Neuron (in vitro differentiated cells): ENCODE measurements at regions not wholly inside any gene's neighbourhood (a gene's known extent, or its start where the extent isn't known, plus 50 kb on each side); places are given as distances from the start of the nearest gene placed in this dataset.

Source experiments
- H2AFZ ChIP-seq: one replicate; pipeline ENCODE4 v1.6.1; 2013; ENCODE audit warnings: low read depth, mild to moderate bottlenecking, inconsistent platforms, low read length, moderate library complexity
- H3K27me3 ChIP-seq: one replicate; pipeline ENCODE4 v1.6.1; 2013; ENCODE audit warnings: low read length; ENCODE audit not compliant: insufficient read depth
- H3K36me3 ChIP-seq: one replicate; pipeline ENCODE4 v1.6.1; 2013; ENCODE audit warnings: low read length; ENCODE audit not compliant: insufficient read depth
- H3K4me1 ChIP-seq: one replicate; pipeline ENCODE4 v1.6.1; 2013; ENCODE audit warnings: low read length; ENCODE audit not compliant: insufficient read depth
- H3K4me3 ChIP-seq: 2 replicates; pipeline ENCODE4 v1.5.1; 2013; ENCODE audit warnings: mild to moderate bottlenecking, low read length, moderate library complexity
- H3K9me3 ChIP-seq: one replicate; pipeline ENCODE4 v1.6.1; 2013; ENCODE audit warnings: low read length

GRCh38 chr1:70874818-70875217 lies 172.8 kb downstream of the PTGER3 start:
- Histone ChIP-seq H3K9me3 (no peaks in the 10 kb centered on the region), H3K4me1 (no peaks in the 10 kb centered on the region), H3K4me3 (no peak overlapping the region), H3K36me3 (no peaks in the 10 kb centered on the region), H3K27me3 (no peaks in the 10 kb centered on the region), H2AFZ (no peak overlapping the region)

- Histone ChIP-seq H3K4me3 (no peak overlapping the region), H3K4me1 (no peaks in the 10 kb centered on the region), H3K9me3 (no peaks in the 10 kb centered on the region), H3K36me3 (no peaks in the 10 kb centered on the region), H3K27me3 (no peaks in the 10 kb centered on the region), H2AFZ (no peak overlapping the region)
Measured at GRCh38 chr1:70877343-70877742, 170.3 kb downstream of the PTGER3 start.

DNA sequence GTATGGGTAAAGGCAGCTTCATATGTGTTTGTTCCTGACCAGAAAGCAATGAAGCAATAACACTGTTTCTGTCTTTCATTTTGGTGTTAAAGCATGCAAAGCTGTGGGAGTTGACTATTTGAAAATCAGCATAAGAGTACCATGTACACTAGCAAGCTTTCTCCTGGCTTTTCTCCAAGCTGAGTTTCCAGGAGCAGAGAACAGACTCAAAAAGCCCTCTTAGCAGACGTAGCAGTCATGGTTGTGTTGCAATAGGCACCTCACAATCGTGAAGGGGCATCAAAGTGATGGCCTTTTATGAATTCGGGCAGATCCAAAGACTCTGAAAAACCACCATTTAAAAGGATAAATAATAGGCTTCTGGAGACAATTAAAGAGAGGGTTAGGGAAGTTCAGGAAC lies 159.7 kb downstream of the PTGER3 start:
- Histone ChIP-seq H2AFZ (no peak overlapping the region), H3K9me3 (no peaks in the 10 kb centered on the region), H3K4me1 (no peaks in the 10 kb centered on the region), H3K27me3 (no peaks in the 10 kb centered on the region), H3K36me3 (no peaks in the 10 kb centered on the region), H3K4me3 (no peak overlapping the region)

DNA sequence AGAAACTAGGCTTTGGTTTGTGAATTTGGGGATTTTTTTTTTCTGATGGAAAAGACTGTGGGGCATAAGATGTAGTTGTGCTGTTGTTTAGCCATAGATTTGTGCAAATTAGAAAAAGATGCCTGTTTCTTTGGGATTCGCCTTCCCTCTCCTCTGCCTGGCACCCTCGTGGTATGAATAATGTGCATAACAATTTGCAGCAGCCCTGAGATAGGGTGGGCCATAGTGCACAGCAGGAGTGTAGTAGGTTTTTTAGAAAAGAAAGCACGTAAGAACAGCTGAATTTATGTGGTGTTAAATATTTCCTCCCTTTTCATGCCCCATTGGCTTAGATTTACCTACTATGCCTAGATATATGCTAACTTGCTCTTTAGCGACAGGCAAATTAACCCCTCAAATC lies 158.9 kb downstream of the PTGER3 start:
- no peaks in the 10 kb centered on the region for H3K27me3 ChIP-seq
- no peaks in the 10 kb centered on the region for H3K36me3 ChIP-seq
- no peaks in the 10 kb centered on the region for H3K9me3 ChIP-seq
- no peak overlapping the region for H2AFZ ChIP-seq
- no peak overlapping the region for H3K4me3 ChIP-seq
- no peaks in the 10 kb centered on the region for H3K4me1 ChIP-seq

GRCh38 chr1:70890408-70890807 lies 157.2 kb downstream of the PTGER3 start:
- H3K36me3 ChIP-seq = no peaks in the 10 kb centered on the region
- no peak overlapping the region for H3K4me3 ChIP-seq
- no peaks in the 10 kb centered on the region for H3K27me3 ChIP-seq
- no peaks in the 10 kb centered on the region for H3K9me3 ChIP-seq
- no peak overlapping the region for H2AFZ ChIP-seq
- no peaks in the 10 kb centered on the region for H3K4me1 ChIP-seq

DNA sequence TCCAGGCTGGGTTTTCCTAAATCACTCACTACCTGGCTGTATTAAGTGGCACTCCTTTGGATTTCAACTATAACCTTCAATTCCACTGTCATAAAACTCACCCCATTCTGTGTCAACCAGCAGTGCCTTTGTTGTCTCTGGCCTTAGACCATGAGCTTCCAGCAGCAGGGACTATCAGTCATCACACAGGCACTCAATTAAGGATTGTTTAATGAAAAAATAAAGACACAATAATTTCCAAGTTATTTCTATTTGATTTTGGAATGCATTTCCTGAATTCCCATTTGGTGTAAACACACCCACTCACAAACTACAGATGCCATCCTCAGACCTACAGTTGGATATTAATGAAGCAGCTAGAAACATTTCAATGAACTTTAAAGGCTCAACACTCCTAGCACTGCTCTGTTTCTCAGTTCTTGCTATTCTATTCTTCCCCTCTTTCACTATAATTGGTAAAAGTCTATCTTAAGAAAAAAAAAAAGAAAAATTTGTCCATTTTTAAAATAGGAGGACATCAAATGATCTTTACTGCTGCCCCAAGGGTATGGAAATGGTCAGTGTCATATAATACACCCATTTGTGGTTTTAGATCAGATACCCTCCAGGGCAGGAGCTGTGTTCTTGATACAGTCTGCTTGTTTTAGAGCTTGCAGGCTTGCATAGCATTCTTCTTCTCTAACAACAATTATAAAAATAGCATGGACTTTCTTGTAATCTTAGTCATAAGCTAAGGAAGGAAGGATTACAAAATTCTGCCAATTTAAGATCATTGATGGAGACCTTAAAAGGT lies 156.4 kb downstream of the PTGER3 start:
- H3K4me1 ChIP-seq = no peaks in the 10 kb centered on the region
- H3K9me3 ChIP-seq = no peaks in the 10 kb centered on the region
- no peaks in the 10 kb centered on the region for H3K27me3 ChIP-seq
- H2AFZ ChIP-seq = no peak overlapping the region
- H3K36me3 ChIP-seq = no peaks in the 10 kb centered on the region
- H3K4me3 ChIP-seq = no peak overlapping the region

DNA sequence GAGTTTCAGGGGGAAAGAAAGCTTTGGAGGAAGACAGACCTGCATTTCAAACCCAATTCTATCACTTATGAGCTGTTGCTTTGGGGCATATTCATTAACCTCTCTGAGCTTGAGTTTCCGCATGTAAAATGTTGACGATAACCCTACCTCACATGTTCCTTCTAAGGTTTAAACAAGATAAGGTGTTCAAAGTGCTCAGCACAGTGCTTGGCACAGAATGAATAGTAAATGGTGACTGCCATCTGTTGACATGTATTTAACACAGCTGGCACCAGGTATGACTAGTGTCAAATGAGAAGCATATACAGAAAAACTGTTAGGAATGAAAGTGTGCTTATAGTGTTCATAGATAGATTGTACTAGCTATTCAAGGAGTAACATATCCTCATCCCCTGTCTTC lies 155.5 kb downstream of the PTGER3 start:
- H2AFZ ChIP-seq = no peak overlapping the region
- no peaks in the 10 kb centered on the region for H3K27me3 ChIP-seq
- no peak overlapping the region for H3K4me3 ChIP-seq
- no peaks in the 10 kb centered on the region for H3K36me3 ChIP-seq
- peaks cover 2% of the 10 kb centered on the region for H3K4me1 ChIP-seq
- H3K9me3 ChIP-seq = no peaks in the 10 kb centered on the region

DNA sequence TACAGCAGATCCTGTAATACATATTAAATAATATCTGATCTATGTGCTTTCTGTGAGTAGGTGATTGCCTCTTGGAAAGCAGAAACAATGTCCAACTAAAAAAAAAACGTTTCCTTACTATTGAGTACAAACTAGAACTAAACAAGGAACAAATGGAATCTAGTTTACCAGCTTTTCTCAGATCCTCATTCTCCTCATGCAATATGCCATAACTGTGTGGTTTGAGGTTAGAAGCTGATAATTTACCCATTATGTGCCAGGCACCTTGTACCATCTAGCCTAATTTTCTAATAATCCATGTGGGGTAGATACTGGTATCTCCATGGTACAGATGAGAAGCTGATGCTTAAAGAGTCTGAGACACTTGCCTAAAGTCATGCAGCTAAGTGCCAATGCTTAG lies 154.7 kb downstream of the PTGER3 start:
- Histone ChIP-seq H3K4me1 (peaks cover 7% of the 10 kb centered on the region), H3K4me3 (no peak overlapping the region), H3K27me3 (no peaks in the 10 kb centered on the region), H3K9me3 (no peaks in the 10 kb centered on the region), H3K36me3 (no peaks in the 10 kb centered on the region), H2AFZ (no peak overlapping the region)

- no peaks in the 10 kb centered on the region for H3K36me3 ChIP-seq
- no peak overlapping the region for H2AFZ ChIP-seq
- no peaks in the 10 kb centered on the region for H3K9me3 ChIP-seq
- no peaks in the 10 kb centered on the region for H3K27me3 ChIP-seq
- no peak overlapping the region for H3K4me3 ChIP-seq
- H3K4me1 ChIP-seq = peaks cover 7% of the 10 kb centered on the region
Measured at GRCh38 chr1:70893381-70893780, 154.2 kb downstream of the PTGER3 start.

- Histone ChIP-seq H3K4me1 (peaks cover 16% of the 10 kb centered on the region), H3K36me3 (no peaks in the 10 kb centered on the region), H3K4me3 (no peak overlapping the region), H3K9me3 (no peaks in the 10 kb centered on the region), H2AFZ (no peak overlapping the region), H3K27me3 (no peaks in the 10 kb centered on the region)
Measured at GRCh38 chr1:70895531-70895930, 152.1 kb downstream of the PTGER3 start.

- H3K4me3 ChIP-seq = no peak overlapping the region
Measured at GRCh38 chr1:70896224-70896623, 151.4 kb downstream of the PTGER3 start.

GRCh38 chr1:70897273-70897672 lies 150.3 kb downstream of the PTGER3 start:
- H3K4me1 ChIP-seq = peaks cover 19% of the 10 kb centered on the region
- no peaks in the 10 kb centered on the region for H3K27me3 ChIP-seq
- H3K36me3 ChIP-seq = no peaks in the 10 kb centered on the region
- H2AFZ ChIP-seq = no peak overlapping the region
- H3K4me3 ChIP-seq = no peak overlapping the region
- no peaks in the 10 kb centered on the region for H3K9me3 ChIP-seq

More at GRCh38 chr1:70896224-70896623, 151.4 kb downstream of the PTGER3 start:
- H3K4me1 ChIP-seq = peaks cover 19% of the 10 kb centered on the region
- no peaks in the 10 kb centered on the region for H3K9me3 ChIP-seq
- no peaks in the 10 kb centered on the region for H3K36me3 ChIP-seq
- H3K27me3 ChIP-seq = no peaks in the 10 kb centered on the region
- no peak overlapping the region for H2AFZ ChIP-seq

GRCh38 chr1:70899735-70900134 lies 147.9 kb downstream of the PTGER3 start:
- H3K4me1 ChIP-seq = peaks cover 19% of the 10 kb centered on the region
- H3K4me3 ChIP-seq = no peak overlapping the region
- no peaks in the 10 kb centered on the region for H3K9me3 ChIP-seq
- H3K27me3 ChIP-seq = no peaks in the 10 kb centered on the region
- no peak overlapping the region for H2AFZ ChIP-seq
- no peaks in the 10 kb centered on the region for H3K36me3 ChIP-seq

DNA sequence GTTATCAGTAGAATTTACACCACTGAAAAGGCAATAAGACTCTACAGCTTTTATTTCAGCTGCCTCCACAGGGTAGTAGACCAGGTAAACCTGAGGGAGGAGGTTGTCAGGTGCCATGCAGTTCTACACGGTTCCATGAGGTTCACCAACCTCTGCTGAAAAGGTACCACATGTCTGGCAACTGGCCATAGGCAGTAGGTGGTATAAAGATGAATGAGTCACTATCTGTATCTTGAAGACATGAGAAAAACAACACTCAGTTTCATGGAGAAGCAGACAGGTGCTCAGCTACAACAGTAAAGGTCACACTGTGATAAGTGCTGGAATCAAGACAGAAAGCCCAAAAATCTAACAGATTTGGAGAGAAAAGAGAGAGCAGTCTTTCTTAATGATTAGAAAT lies 145.4 kb downstream of the PTGER3 start:
- peaks cover 16% of the 10 kb centered on the region for H3K4me1 ChIP-seq

More for the DNA sequence above, 145.4 kb downstream of the PTGER3 start:
- no peaks in the 10 kb centered on the region for H3K36me3 ChIP-seq
- no peaks in the 10 kb centered on the region for H3K27me3 ChIP-seq
- no peak overlapping the region for H3K4me3 ChIP-seq
- H2AFZ ChIP-seq = no peak overlapping the region
- no peaks in the 10 kb centered on the region for H3K9me3 ChIP-seq
